IPS-20b (cell line): ENCODE measurements at regions not wholly inside any gene's neighbourhood (a gene's known extent, or its start where the extent isn't known, plus 50 kb on each side); places are given as distances from the start of the nearest gene placed in this dataset.

Experiments
- H3K27ac ChIP-seq: one replicate; pipeline ENCODE4 v1.5.1; 2013; ENCODE audit warnings: low read length
- H3K27me3 ChIP-seq: 2 replicates; pipeline ENCODE4 v1.6.1; 2013; ENCODE audit warnings: mild to moderate bottlenecking, low read length, inconsistent platforms; ENCODE audit not compliant: insufficient read depth
- H3K36me3 ChIP-seq: 2 replicates; pipeline ENCODE4 v1.6.1; 2013; ENCODE audit warnings: low read depth, mild to moderate bottlenecking, inconsistent platforms, low read length, moderate library complexity; ENCODE audit not compliant: insufficient read depth
- H3K4me1 ChIP-seq: 2 replicates; pipeline ENCODE4 v1.6.1; 2013; ENCODE audit warnings: mild to moderate bottlenecking, control low read depth, inconsistent platforms, low read length, moderate library complexity; ENCODE audit not compliant: insufficient read depth
- H3K4me3 ChIP-seq: 2 replicates; pipeline ENCODE4 v1.5.1; 2013; ENCODE audit warnings: mild to moderate bottlenecking, low read length, inconsistent platforms
- H3K9ac ChIP-seq: 2 replicates; pipeline ENCODE4 v1.6.1; 2013; ENCODE audit warnings: low read depth, mild to moderate bottlenecking, inconsistent platforms, low read length, moderate library complexity
- H3K9me3 ChIP-seq: 2 replicates; pipeline ENCODE4 v1.6.1; 2013; ENCODE audit warnings: mild to moderate bottlenecking, low read depth, low read length, inconsistent platforms; ENCODE audit not compliant: insufficient read depth

GRCh38 chr11:133719532-133720235 is 125.6 kb downstream of the SPATA19 start:
- H3K9ac ChIP-seq = no peak overlapping the region
- peaks cover 21% of the 10 kb centered on the region for H3K27me3 ChIP-seq
- no peaks in the 10 kb centered on the region for H3K9me3 ChIP-seq
- H3K4me1 ChIP-seq = peaks cover 8% of the 10 kb centered on the region; the same call in 1 of the 2 replicates
- no peaks in the 10 kb centered on the region for H3K36me3 ChIP-seq
- H3K27ac ChIP-seq = no peak overlapping the region
- H3K4me3 ChIP-seq = no peak overlapping the region

GRCh38 chr11:133718831-133719230 is 126.5 kb downstream of the SPATA19 start:
- H3K36me3 ChIP-seq = no peaks in the 10 kb centered on the region
- no peak overlapping the region for H3K4me3 ChIP-seq
- H3K27ac ChIP-seq = no peak overlapping the region
- H3K9ac ChIP-seq = no peak overlapping the region
- peaks cover 14% of the 10 kb centered on the region; the same call in 1 of the 2 replicates for H3K4me1 ChIP-seq
- no peaks in the 10 kb centered on the region for H3K9me3 ChIP-seq
- peaks cover 29% of the 10 kb centered on the region for H3K27me3 ChIP-seq

GRCh38 chr11:133718238-133718637 is 127.1 kb downstream of the SPATA19 start:
- peaks cover 35% of the 10 kb centered on the region for H3K27me3 ChIP-seq
- no peaks in the 10 kb centered on the region for H3K36me3 ChIP-seq
- H3K4me1 ChIP-seq = peaks cover 14% of the 10 kb centered on the region; the same call in 1 of the 2 replicates
- H3K9ac ChIP-seq = no peak overlapping the region
- H3K9me3 ChIP-seq = no peaks in the 10 kb centered on the region
- no peak overlapping the region for H3K27ac ChIP-seq
- H3K4me3 ChIP-seq = no peak overlapping the region

GRCh38 chr11:133716602-133717001 is 128.7 kb downstream of the SPATA19 start:
- Histone ChIP-seq H3K27me3 (peaks cover 43% of the 10 kb centered on the region), H3K4me3 (no peak overlapping the region), H3K9me3 (no peaks in the 10 kb centered on the region)

GRCh38 chr11:133715602-133716001 is 129.7 kb downstream of the SPATA19 start:
- H3K27me3 ChIP-seq = peaks cover 51% of the 10 kb centered on the region
- H3K27ac ChIP-seq = no peak overlapping the region
- no peaks in the 10 kb centered on the region for H3K36me3 ChIP-seq
- H3K9me3 ChIP-seq = no peaks in the 10 kb centered on the region
- H3K4me3 ChIP-seq = no peak overlapping the region
- H3K4me1 ChIP-seq = peaks cover 37% of the 10 kb centered on the region
- no peak overlapping the region for H3K9ac ChIP-seq

More at GRCh38 chr11:133716602-133717001, 128.7 kb downstream of the SPATA19 start:
- Histone ChIP-seq H3K27ac (no peak overlapping the region), H3K4me1 (peaks cover 27% of the 10 kb centered on the region; the same call in 1 of the 2 replicates), H3K36me3 (no peaks in the 10 kb centered on the region), H3K9ac (no peak overlapping the region)

GRCh38 chr11:133714471-133715375 is 130.6 kb downstream of the SPATA19 start:
- Histone ChIP-seq H3K27me3 (peaks cover 59% of the 10 kb centered on the region), H3K4me1 (peaks cover 45% of the 10 kb centered on the region), H3K9me3 (no peaks in the 10 kb centered on the region)

GRCh38 chr11:133713844-133714243 is 131.5 kb downstream of the SPATA19 start:
- Histone ChIP-seq H3K4me1 (peaks cover 45% of the 10 kb centered on the region), H3K4me3 (no peak overlapping the region), H3K9ac (no peak overlapping the region), H3K27ac (no peak overlapping the region), H3K9me3 (no peaks in the 10 kb centered on the region), H3K27me3 (peaks cover 59% of the 10 kb centered on the region), H3K36me3 (no peaks in the 10 kb centered on the region)

More at GRCh38 chr11:133714471-133715375, 130.6 kb downstream of the SPATA19 start:
- Histone ChIP-seq H3K4me3 (no peak overlapping the region), H3K9ac (no peak overlapping the region), H3K27ac (no peak overlapping the region), H3K36me3 (no peaks in the 10 kb centered on the region)

- Histone ChIP-seq H3K27me3 (peaks cover 61% of the 10 kb centered on the region), H3K9ac (no peak overlapping the region), H3K9me3 (no peaks in the 10 kb centered on the region), H3K4me3 (no peak overlapping the region), H3K27ac (no peak overlapping the region), H3K36me3 (no peaks in the 10 kb centered on the region), H3K4me1 (peaks cover 45% of the 10 kb centered on the region)
Measured at GRCh38 chr11:133713406-133713805, 131.9 kb downstream of the SPATA19 start.

- Histone ChIP-seq H3K9me3 (no peaks in the 10 kb centered on the region), H3K4me3 (peak overlapping the region; percentile 47), H3K9ac (no peak overlapping the region), H3K27me3 (peaks cover 62% of the 10 kb centered on the region), H3K4me1 (peaks cover 45% of the 10 kb centered on the region), H3K36me3 (no peaks in the 10 kb centered on the region), H3K27ac (no peak overlapping the region)
Measured at GRCh38 chr11:133712051-133712560, 133.2 kb downstream of the SPATA19 start.

GRCh38 chr11:133711545-133711944 is 133.8 kb downstream of the SPATA19 start:
- H3K4me1 ChIP-seq = peaks cover 45% of the 10 kb centered on the region
- H3K36me3 ChIP-seq = no peaks in the 10 kb centered on the region
- no peak overlapping the region for H3K27ac ChIP-seq
- no peak overlapping the region for H3K9ac ChIP-seq
- no peaks in the 10 kb centered on the region for H3K9me3 ChIP-seq
- peak overlapping the region; percentile 47; the same call in 1 of the 2 replicates for H3K4me3 ChIP-seq
- H3K27me3 ChIP-seq = peaks cover 62% of the 10 kb centered on the region

GRCh38 chr11:133710681-133711240 is 134.6 kb downstream of the SPATA19 start:
- H3K27me3 ChIP-seq = peaks cover 56% of the 10 kb centered on the region
- H3K9me3 ChIP-seq = no peaks in the 10 kb centered on the region
- no peak overlapping the region for H3K27ac ChIP-seq
- no peak overlapping the region for H3K9ac ChIP-seq
- H3K36me3 ChIP-seq = no peaks in the 10 kb centered on the region
- no peak overlapping the region for H3K4me3 ChIP-seq
- H3K4me1 ChIP-seq = peaks cover 44% of the 10 kb centered on the region
